ENCODE measurements at regions not wholly inside any gene's neighbourhood (a gene's known extent, or its start where the extent isn't known, plus 50 kb on each side); places are given as distances from the start of the nearest gene placed in this dataset.

DNA sequence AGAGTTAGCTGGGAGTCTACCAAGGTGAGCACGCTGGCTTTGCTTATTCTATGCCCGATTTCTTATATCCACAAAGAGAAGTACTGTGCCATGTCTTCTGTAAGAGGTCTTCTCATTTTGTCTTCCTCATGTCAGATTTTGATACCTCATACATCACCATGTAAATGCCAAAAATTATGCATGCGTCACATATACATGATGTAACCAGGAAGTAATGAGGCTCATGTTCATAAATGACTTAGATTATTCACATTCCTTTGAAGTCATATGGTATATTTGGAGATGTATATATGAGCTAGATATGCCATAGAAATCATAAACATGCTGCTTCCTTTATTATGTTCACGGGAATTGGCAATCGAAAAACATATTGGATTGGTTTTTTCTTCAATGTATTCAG is 97.7 kb upstream of the CELF2 start:
- dilution Hi-C loops (cut with MboI; ENCODE audit: extremely low pct_ligation_motif_present, low sequenced_read_pairs), result no loop called here
- no peaks in the 10 kb centered on the region for H3K4me1 ChIP-seq (ENCODE audit: control insufficient read depth, extremely low read depth, insufficient read depth, low read length)
- TF ChIP-seq, protein P1, sequence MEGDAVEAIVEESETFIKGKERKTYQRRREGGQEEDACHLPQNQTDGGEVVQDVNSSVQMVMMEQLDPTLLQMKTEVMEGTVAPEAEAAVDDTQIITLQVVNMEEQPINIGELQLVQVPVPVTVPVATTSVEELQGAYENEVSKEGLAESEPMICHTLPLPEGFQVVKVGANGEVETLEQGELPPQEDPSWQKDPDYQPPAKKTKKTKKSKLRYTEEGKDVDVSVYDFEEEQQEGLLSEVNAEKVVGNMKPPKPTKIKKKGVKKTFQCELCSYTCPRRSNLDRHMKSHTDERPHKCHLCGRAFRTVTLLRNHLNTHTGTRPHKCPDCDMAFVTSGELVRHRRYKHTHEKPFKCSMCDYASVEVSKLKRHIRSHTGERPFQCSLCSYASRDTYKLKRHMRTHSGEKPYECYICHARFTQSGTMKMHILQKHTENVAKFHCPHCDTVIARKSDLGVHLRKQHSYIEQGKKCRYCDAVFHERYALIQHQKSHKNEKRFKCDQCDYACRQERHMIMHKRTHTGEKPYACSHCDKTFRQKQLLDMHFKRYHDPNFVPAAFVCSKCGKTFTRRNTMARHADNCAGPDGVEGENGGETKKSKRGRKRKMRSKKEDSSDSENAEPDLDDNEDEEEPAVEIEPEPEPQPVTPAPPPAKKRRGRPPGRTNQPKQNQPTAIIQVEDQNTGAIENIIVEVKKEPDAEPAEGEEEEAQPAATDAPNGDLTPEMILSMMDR (optimal IDR thresholded peaks at IDR 0.05 in 1 of 3, IDR thresholded peaks at IDR 0.05 in 1 of 3, conservative IDR thresholded peaks at IDR 0.05 in 1 of 3; ENCODE audit: extremely low read depth in 1 of 3, insufficient read depth in 2 of 3, low read length in 3 of 3), result no peak
- TF ChIP-seq EZH2 (IDR thresholded peaks at IDR 0.05; ENCODE audit: low read length), result no peak
- DNase-seq (ENCODE audit: low read depth, low spot score) (no peak), FAIRE-seq (no peak)
- H2AFZ ChIP-seq (ENCODE audit: control insufficient read depth, low read length), result no peak overlapping the region
- no peak overlapping the region for H3K27ac ChIP-seq (ENCODE audit: control insufficient read depth, insufficient read depth, low read length)
- H3K9ac ChIP-seq (ENCODE audit: control insufficient read depth, extremely low read depth, insufficient read depth, low read length), result no peak overlapping the region
- no peak overlapping the region for H3K4me3 ChIP-seq (ENCODE audit: control insufficient read depth in 2 of 3, extremely low read depth in 1 of 3, insufficient read depth in 2 of 3, low read depth in 1 of 3, low read length in 3 of 3)
- H3K36me3 ChIP-seq (ENCODE audit: control insufficient read depth in 2 of 2, extremely low read depth in 1 of 2, insufficient read depth in 2 of 2, low read length in 2 of 2), result no peaks in the 10 kb centered on the region
- no peaks in the 10 kb centered on the region for H3K27me3 ChIP-seq (ENCODE audit: control insufficient read depth, extremely low read depth, insufficient read depth, low read length)
- no peaks in the 10 kb centered on the region for H3K79me2 ChIP-seq (ENCODE audit: control insufficient read depth, insufficient read depth, low read length)
- H3K9me3 ChIP-seq (ENCODE audit: control insufficient read depth, low read depth, low read length), result no peaks in the 10 kb centered on the region
- no peaks in the 10 kb centered on the region for H3K9me1 ChIP-seq (ENCODE audit: control insufficient read depth, extremely low read depth, insufficient read depth, low read length)
- no peak overlapping the region for H3K4me2 ChIP-seq (ENCODE audit: control insufficient read depth, extremely low read depth, insufficient read depth, low read depth, low read length)
- H4K20me1 ChIP-seq (ENCODE audit: control insufficient read depth, extremely low read depth, insufficient read depth, low read length), result no peaks in the 10 kb centered on the region

DNA sequence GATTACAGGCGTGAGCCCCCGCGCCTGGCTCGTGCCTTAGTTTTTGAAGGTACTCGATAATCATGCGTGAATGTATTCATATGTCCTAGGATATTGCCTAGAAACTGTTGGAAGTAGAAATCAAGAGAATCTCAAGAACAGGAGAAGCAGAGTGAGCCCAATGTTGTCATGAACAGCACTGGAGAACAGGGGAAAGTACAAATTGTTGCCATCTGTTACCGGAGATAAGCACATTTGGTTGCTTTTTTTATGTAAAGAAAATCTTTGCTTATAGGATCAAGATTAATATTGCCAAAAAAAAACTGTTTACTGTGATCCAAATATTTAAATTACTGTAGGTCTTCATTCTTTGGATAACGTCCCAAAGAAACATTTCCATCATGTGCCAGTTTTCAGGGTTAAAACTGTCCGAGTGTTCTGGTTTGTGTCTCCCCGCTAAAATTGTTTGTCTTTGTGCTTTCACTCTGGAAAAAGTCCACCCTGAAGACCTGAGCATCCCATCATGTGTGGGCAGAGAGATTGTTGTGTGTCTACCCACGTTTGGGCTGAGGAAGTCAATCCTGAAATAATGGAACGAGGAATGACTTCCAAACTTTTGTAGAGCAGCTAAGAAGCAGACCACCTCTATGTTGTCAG is 95.7 kb upstream of the CELF2 start:
- dilution Hi-C loops (cut with MboI; ENCODE audit: extremely low pct_ligation_motif_present, low sequenced_read_pairs), result no loop called here

More for the DNA sequence above, 95.7 kb upstream of the CELF2 start:
- H3K4me3 ChIP-seq (ENCODE audit: control insufficient read depth in 2 of 3, extremely low read depth in 1 of 3, insufficient read depth in 2 of 3, low read depth in 1 of 3, low read length in 3 of 3), result no peak overlapping the region
- H3K27me3 ChIP-seq (ENCODE audit: control insufficient read depth, extremely low read depth, insufficient read depth, low read length), result no peaks in the 10 kb centered on the region
- DNase-seq (ENCODE audit: low read depth, low spot score) (no peak), FAIRE-seq (no peak)
- H3K79me2 ChIP-seq (ENCODE audit: control insufficient read depth, insufficient read depth, low read length), result no peaks in the 10 kb centered on the region
- TF ChIP-seq EZH2 (IDR thresholded peaks at IDR 0.05; ENCODE audit: low read length), result no peak
- TF ChIP-seq, protein P1 (optimal IDR thresholded peaks at IDR 0.05 in 1 of 3, IDR thresholded peaks at IDR 0.05 in 1 of 3, conservative IDR thresholded peaks at IDR 0.05 in 1 of 3; ENCODE audit: extremely low read depth in 1 of 3, insufficient read depth in 2 of 3, low read length in 3 of 3), result no peak
- no peaks in the 10 kb centered on the region for H3K4me1 ChIP-seq (ENCODE audit: control insufficient read depth, extremely low read depth, insufficient read depth, low read length)
- no peaks in the 10 kb centered on the region for H4K20me1 ChIP-seq (ENCODE audit: control insufficient read depth, extremely low read depth, insufficient read depth, low read length)
- H3K9ac ChIP-seq (ENCODE audit: control insufficient read depth, extremely low read depth, insufficient read depth, low read length), result no peak overlapping the region
- H3K9me1 ChIP-seq (ENCODE audit: control insufficient read depth, extremely low read depth, insufficient read depth, low read length), result no peaks in the 10 kb centered on the region
- H3K27ac ChIP-seq (ENCODE audit: control insufficient read depth, insufficient read depth, low read length), result no peak overlapping the region
- peak overlapping the region; percentile 2 for H3K4me2 ChIP-seq (ENCODE audit: control insufficient read depth, extremely low read depth, insufficient read depth, low read depth, low read length)
- H3K36me3 ChIP-seq (ENCODE audit: control insufficient read depth in 2 of 2, extremely low read depth in 1 of 2, insufficient read depth in 2 of 2, low read length in 2 of 2), result no peaks in the 10 kb centered on the region
- H2AFZ ChIP-seq (ENCODE audit: control insufficient read depth, low read length), result no peak overlapping the region
- no peaks in the 10 kb centered on the region for H3K9me3 ChIP-seq (ENCODE audit: control insufficient read depth, low read depth, low read length)
